K562 (cell line): ENCODE measurements at regions not wholly inside any gene's neighbourhood (a gene's known extent, or its start where the extent isn't known, plus 50 kb on each side); places are given as distances from the start of the nearest gene placed in this dataset.

ENCODE experiments used
- CREM ChIP-seq: IDR thresholded peaks from 2 replicates; pipeline ENCODE4 v1.6.1; 2014; ENCODE audit warnings: antibody characterized with exemption, low read depth
- FOXM1 ChIP-seq, 2 experiments: fragments of 450-650 bp in 1 of 2; sonication (generic) in 1 of 2; formaldehyde crosslinking in 1 of 2; IDR thresholded peaks; 2 replicates each; pipeline versions ENCODE4 v1.6.1 to v1.9.0; 2017 to 2022; ENCODE audit warnings: low read depth in 2 of 2, mild to moderate bottlenecking in 2 of 2, missing genetic modification reagents in 1 of 2, moderate library complexity in 1 of 2
- MECOM ChIP-seq: fragments of 250-450 bp; sonication (Bioruptor Pico); IDR thresholded peaks from 2 replicates; pipeline ENCODE4 v1.8.0; 2022; ENCODE audit warnings: inconsistent platforms
- SMARCA5 ChIP-seq: fragments of 450-650 bp; IDR thresholded peaks from 2 replicates; pipeline ENCODE4 v1.6.1; 2016
- SRSF1 ChIP-seq: fragments of 200-400 bp; formaldehyde crosslinking; IDR thresholded peaks from 2 replicates; pipeline ENCODE4 v1.6.1; 2017; ENCODE audit warnings: mild to moderate bottlenecking, low read depth, low read length, moderate library complexity
- SRSF7 ChIP-seq: fragments of 200-400 bp; formaldehyde crosslinking; optimal IDR thresholded peaks from 2 replicates; pipeline ENCODE3; 2017; ENCODE audit warnings: mild to moderate bottlenecking, low read depth, low read length
- TCF7 ChIP-seq: sonication (generic); IDR thresholded peaks from 2 replicates; pipeline ENCODE4 v1.6.1; 2016; ENCODE audit warnings: antibody characterized with exemption, borderline replicate concordance
- ZNF217 ChIP-seq: sonication (generic); formaldehyde crosslinking; IDR thresholded peaks from 2 replicates; pipeline ENCODE4 v1.8.0; 2022; ENCODE audit warnings: mild to moderate bottlenecking, missing genetic modification reagents
- ZNF551 ChIP-seq: fragments of 250-450 bp; sonication (Bioruptor Pico); IDR thresholded peaks from 2 replicates; pipeline ENCODE4 v1.5.0; 2021; ENCODE audit warnings: mild to moderate bottlenecking, moderate library complexity
- TF ChIP-seq, protein P1 (sequence below), 2 experiments: fragments of 450-650 bp in 1 of 2; sonication (generic) in 1 of 2; formaldehyde crosslinking in 1 of 2; IDR thresholded peaks; 2 replicates each; pipeline versions ENCODE4 v1.7.1 to v1.9.0; 2016 to 2022; ENCODE audit warnings: inconsistent platforms in 1 of 2, mild to moderate bottlenecking in 1 of 2, missing genetic modification reagents in 1 of 2

DNA sequence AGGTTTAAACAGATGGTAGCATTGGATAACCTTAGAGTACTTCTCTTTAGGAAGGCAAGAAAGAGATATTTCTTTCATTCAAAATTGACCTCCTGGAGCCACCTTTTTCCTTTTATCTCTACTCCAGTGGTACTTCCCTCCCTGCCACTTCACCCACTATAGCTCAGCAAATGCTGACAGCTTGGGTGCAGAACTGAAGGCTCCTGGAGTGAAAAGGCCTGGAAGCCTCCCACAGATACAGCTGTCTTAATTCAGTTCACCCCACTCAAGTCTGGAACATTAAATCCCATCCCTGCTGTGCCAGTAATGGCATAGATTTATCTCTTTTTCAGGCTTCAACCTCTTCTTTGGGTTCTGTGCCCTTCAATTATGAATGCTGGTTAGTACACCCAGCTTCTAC lies 140.3 kb downstream of the NEDD1 start (continued):
- no peak for TF ChIP-seq ZNF551 (CRISPR knock-in tag)
- no peak for TF ChIP-seq FOXM1 (IDR thresholded peaks at IDR 0.05; ENCODE audit: low read depth)
- no peak for TF ChIP-seq FOXM1 (CRISPR knock-in tag; IDR thresholded peaks at IDR 0.05; ENCODE audit: low read depth)
- no peak for TF ChIP-seq TCF7
- no peak for TF ChIP-seq ZNF217 (CRISPR knock-in tag)
- TF ChIP-seq SRSF1, result no peak
- no peak for TF ChIP-seq CREM
- no peak for TF ChIP-seq SMARCA5
- no peak for TF ChIP-seq SRSF7
- TF ChIP-seq, protein P1, sequence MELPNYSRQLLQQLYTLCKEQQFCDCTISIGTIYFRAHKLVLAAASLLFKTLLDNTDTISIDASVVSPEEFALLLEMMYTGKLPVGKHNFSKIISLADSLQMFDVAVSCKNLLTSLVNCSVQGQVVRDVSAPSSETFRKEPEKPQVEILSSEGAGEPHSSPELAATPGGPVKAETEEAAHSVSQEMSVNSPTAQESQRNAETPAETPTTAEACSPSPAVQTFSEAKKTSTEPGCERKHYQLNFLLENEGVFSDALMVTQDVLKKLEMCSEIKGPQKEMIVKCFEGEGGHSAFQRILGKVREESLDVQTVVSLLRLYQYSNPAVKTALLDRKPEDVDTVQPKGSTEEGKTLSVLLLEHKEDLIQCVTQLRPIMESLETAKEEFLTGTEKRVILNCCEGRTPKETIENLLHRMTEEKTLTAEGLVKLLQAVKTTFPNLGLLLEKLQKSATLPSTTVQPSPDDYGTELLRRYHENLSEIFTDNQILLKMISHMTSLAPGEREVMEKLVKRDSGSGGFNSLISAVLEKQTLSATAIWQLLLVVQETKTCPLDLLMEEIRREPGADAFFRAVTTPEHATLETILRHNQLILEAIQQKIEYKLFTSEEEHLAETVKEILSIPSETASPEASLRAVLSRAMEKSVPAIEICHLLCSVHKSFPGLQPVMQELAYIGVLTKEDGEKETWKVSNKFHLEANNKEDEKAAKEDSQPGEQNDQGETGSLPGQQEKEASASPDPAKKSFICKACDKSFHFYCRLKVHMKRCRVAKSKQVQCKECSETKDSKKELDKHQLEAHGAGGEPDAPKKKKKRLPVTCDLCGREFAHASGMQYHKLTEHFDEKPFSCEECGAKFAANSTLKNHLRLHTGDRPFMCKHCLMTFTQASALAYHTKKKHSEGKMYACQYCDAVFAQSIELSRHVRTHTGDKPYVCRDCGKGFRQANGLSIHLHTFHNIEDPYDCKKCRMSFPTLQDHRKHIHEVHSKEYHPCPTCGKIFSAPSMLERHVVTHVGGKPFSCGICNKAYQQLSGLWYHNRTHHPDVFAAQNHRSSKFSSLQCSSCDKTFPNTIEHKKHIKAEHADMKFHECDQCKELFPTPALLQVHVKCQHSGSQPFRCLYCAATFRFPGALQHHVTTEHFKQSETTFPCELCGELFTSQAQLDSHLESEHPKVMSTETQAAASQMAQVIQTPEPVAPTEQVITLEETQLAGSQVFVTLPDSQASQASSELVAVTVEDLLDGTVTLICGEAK (IDR thresholded peaks at IDR 0.05), result no peak
- TF ChIP-seq, protein P1 (CRISPR knock-in tag; IDR thresholded peaks at IDR 0.05), result no peak
- no peak for TF ChIP-seq MECOM (CRISPR knock-in tag)
